NCI-H2029 treated with DMSO at 0.1 percent for 48 hours (cell line): ENCODE measurements at regions not wholly inside any gene's neighbourhood (a gene's known extent, or its start where the extent isn't known, plus 50 kb on each side); places are given as distances from the start of the nearest gene placed in this dataset.

Source experiments
- DNase-seq: peaks from one replicate; lab custom pipeline; 2025; lab: John Stamatoyannopoulos, UW

GRCh38 chr22:26732284-26732683 is 74.9 kb downstream of the MIAT start:
- DNase-seq: no peak

- no peak for DNase-seq
These were observed 77.1 kb downstream of the MIAT start for GRCh38 chr22:26734339-26735018.

DNA sequence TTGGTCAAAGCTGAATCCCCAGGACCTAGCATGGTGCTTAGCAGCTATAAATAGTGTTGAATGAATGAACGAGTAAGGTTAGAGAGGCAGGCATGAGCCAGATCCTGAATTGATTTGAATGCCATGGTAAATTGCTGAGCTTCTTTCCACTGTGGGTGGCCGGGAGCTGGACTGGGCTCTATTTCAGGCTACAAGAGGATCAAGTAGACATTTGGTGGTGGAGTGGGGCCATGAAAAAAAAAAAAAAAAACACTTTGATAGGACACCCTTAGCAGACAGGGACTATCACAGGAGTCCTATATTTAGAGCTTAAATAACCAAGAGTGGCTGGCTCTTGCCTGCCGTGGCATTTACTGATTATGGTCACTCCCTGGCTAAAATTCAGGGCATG is 77.6 kb downstream of the MIAT start:
- no peak for DNase-seq

GRCh38 chr22:26737262-26737661 is 79.9 kb downstream of the MIAT start:
- DNase-seq: no peak

GRCh38 chr22:26740253-26740652 is 82.9 kb downstream of the MIAT start:
- DNase-seq: no peak

GRCh38 chr22:26743149-26743548 is 85.8 kb downstream of the MIAT start:
- no peak for DNase-seq

DNA sequence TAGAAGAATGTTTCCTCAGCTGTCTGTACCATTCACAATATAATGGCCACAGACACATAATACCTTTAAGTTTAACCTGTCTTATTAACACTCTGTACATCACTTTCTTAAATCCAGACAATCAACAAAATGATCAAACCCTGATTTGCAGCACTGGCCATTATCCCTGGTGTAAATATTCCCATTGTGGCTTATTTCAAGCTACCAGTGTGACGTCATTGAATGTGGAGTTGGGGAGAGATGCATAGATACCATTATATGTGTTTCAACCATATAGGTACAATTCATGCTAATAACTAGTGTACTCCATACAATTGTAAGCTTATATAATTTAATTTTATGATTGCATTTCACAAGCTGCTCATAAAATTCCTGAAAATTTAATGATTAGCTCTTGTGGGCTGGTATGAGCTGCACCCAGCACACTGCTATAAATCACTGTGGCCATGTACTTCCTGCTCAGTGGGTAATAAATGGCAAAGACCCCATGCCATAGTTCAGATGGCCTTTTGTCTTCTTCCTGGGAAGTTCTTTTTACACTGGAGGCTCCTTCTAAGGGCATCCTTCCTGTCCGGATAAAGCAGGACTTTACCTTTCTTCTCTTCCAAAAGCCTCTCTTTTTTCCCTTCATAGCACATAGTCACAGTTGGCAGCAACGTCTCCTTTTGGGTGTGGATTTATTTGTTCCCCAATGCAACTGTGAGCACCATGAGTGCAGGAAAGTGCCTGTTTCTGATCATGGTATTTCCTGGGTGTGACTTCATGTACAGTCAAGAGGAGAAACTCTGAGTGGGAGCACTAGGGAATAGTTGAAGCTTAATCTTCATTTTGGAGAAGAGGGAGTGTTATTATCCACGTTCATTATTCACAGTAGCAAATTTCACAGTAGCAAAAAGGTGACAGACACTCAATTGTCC is 87.8 kb downstream of the MIAT start:
- no peak for DNase-seq

- no peak for DNase-seq
These were observed 88.9 kb downstream of the MIAT start for GRCh38 chr22:26746311-26746710.

GRCh38 chr22:26748845-26749244 is 91.5 kb downstream of the MIAT start:
- DNase-seq: no peak

GRCh38 chr22:26751217-26751616 is 93.8 kb downstream of the MIAT start:
- no peak for DNase-seq

- no peak for DNase-seq
These were observed 95.9 kb downstream of the MIAT start for GRCh38 chr22:26753125-26753862.

- no peak for DNase-seq
These were observed 99.4 kb downstream of the MIAT start for GRCh38 chr22:26756675-26757293.

GRCh38 chr22:26757496-26757895 is 100.1 kb downstream of the MIAT start:
- no peak for DNase-seq

DNA sequence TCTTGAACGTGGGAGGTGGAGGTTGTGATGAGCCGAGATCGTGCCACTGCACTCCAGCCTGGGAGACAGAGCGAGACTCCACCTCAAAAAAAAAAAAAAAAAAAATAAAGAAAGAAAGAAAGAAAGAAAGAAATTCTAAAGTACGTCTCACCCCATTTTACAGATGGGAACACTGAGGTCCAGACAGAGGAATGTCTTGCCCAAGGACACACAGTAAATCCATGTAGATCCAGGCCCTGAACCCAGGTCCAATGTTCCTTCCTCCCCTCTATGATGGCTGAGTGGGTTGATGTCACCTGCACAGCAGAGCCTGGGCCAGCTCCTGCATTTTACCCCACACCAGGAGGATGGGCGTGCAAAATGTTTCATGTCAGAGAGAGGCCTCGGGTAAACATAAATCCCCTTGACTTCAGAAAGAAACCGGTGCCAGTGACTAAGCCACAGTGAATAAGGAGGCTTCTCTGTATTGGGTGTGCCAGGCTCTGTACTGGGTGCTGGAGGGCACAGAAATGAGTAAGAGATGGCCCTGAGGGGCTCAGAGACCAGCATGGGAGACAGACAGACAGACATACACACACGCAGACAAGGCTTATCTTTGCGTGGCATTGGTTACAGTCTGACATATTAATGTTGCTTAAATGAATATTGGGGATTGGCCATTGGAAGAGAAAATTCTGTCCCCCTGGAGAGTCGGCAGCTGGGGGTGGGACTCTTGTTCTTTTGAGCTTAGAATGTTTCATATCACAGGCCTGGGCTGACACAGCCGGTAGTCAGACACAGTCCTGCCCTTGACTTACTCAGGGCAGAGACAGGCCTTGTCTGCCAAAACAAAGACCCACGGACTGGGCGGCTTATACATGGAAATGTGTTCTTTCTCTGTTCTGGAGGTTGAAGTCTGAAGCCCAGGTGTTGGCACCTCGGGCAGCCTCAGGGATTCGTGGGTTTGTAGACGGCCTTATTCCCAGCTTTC is 105.4 kb downstream of the MIAT start:
- DNase-seq: no peak

DNA sequence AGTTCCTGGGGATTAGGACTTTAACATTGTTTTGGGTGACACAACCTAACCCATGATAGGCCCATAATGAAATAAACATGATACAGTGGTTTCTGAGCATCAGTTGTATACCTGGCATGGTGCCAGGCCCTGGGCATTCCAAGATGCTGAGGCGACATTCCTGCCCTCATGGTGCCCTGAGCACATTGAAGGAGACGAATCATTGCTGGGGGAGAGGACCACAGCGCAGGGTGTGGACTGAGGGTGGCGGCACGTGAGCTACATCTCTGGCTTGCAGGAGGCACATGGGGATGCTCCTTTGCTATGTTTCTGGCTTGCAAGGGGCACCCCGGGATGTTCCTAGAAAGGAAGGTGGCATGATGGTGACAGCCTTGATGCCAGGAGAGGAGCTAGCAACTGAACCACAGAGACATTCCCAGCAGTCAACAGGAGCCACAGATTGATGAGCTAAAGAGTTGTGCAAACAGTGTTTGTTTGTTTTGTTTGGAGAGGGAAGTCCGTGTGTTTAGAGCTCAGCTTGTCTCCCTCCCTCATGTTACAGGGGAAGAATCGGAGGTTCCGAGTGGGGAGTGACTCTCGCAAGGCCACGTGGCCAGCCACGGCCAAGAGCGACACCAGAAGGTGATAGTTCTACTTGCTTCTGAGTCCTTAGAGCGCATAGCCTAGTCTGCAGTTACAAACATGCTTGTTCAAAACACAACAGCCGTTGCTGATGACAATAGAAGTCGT is 106.4 kb downstream of the MIAT start:
- peak; percentile 91 for DNase-seq

DNA sequence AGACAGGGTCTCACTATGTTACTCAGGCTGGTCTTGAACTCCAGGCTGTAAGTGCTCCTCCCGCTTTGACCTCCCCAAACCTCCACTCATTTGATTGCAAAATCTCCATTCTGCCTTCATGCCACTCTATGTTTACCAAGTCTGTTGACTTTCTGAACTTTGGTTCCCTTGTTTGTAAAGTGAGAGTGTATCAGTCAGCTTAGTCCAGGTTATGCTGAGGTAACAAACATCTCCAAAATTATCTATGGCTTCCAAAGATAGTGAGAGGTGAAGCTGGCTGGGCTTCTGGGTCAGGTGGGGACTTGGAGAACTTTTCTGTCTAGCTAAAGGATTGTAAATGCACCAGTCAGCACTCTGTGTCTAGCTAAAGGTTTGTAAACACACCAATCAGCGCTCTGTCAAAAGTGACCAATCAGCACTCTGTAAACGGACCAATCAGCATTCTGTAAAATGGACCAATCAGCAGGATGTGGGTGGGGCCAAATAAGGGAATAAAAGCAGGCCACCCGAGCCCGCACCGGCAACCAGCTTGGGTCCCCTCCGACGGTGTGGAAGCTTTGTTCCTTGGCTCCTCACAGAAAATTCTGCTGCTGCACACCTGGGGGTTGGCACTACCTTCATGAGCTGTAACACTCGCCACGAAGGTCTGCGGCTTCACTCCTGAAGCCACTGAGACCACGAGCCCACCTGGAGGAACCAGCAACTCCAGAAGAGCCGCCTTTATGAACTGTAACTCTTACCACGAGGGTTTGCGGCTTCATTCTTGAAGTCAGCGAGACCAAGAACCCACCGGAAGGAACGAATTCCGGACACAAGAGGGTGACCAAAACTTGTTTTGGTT is 109.3 kb downstream of the MIAT start:
- DNase-seq: no peak

DNA sequence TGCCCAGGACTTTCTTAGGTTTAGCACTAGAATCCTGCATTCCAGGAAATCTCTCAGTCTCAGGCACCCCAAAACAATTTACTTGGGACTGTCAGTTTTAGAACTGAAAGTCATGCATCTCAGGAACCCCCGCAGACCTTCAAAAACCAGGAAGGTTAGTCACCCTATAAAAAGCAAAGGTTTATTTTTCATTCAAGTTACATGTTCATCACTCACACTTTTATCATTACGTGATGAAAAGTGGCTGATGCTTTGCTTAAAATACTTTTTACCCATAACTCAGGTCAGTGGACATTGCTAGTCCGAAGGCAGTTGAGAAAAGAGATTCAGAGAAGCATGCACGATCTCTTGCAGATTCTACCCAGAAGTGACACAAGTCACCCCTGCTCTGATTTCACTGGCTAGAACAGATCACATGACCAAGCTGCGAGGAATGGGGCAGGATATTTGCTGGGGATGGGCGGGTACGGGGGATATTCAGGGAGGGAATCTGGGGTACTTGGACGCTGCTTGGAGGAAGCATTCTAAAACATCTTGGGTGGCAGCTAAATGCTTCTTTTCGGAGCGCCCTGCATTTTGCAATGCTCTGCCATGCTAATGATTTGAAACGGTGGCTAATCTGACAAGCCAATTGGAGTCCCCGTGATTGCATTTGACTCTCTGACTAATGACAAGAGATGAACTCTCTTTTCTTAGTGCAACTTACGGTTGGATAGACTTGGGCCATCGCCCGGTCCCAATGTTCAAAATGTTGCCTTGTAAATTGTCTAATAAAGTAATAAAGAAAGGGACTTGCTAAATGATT is 110.2 kb downstream of the MIAT start:
- no peak for DNase-seq

- DNase-seq: no peak
These were observed 110.7 kb downstream of the MIAT start for GRCh38 chr22:26768156-26768515.

- DNase-seq: no peak
These were observed 111.6 kb downstream of the MIAT start for GRCh38 chr22:26768952-26769351.
